A549 (cell line): ENCODE measurements at regions not wholly inside any gene's neighbourhood (a gene's known extent, or its start where the extent isn't known, plus 50 kb on each side); places are given as distances from the start of the nearest gene placed in this dataset.

ENCODE experiments used
- CTCF ChIP-seq: fragments of >200 bp; sonication (Bioruptor Twin); formaldehyde crosslinking; IDR thresholded peaks from 3 replicates; pipeline ENCODE4 v1.5.1; 2016
- EP300 ChIP-seq, 2 experiments: fragments of >200 bp; sonication (Bioruptor Twin); formaldehyde crosslinking; IDR thresholded peaks; 2 replicates in 1 of 2; 3 replicates in 1 of 2; pipeline ENCODE4 v1.6.1; 2016 to 2017
- MAX ChIP-seq: IDR thresholded peaks from 2 replicates; pipeline ENCODE4 v1.6.1; 2012
- MYC ChIP-seq: IDR thresholded peaks from 2 replicates; pipeline ENCODE4 v1.6.1; 2012; ENCODE audit warnings: mild to moderate bottlenecking, inconsistent platforms, low read length, improper control_type of control experiment, borderline replicate concordance
- POLR2A ChIP-seq: IDR thresholded peaks from 2 replicates; pipeline ENCODE4 v1.6.1; 2012; ENCODE audit warnings: mild to moderate bottlenecking, low read length
- RNF2 ChIP-seq: fragments of 200-600 bp; sonication (generic); IDR thresholded peaks from 2 replicates; pipeline ENCODE4 v1.6.1; 2016; ENCODE audit warnings: low read depth, mild to moderate bottlenecking, antibody characterized with exemption, moderate library complexity, borderline replicate concordance
- ZC3H11A ChIP-seq: fragments of 450-650 bp; IDR thresholded peaks from 2 replicates; pipeline ENCODE4 v1.6.1; 2014; ENCODE audit warnings: antibody characterized with exemption, mild to moderate bottlenecking
- ZFP36 ChIP-seq: fragments of 450-650 bp; IDR thresholded peaks from 2 replicates; pipeline ENCODE4 v1.6.1; 2014; ENCODE audit warnings: borderline replicate concordance; ENCODE audit not compliant: partially characterized antibody

GRCh38 chr11:110833033-110833484 is 120.8 kb upstream of the ARHGAP20 start:
- TF ChIP-seq CTCF (no peak), EP300 (IDR thresholded peaks at IDR 0.05) (no peak), ZC3H11A (no peak), POLR2A (no peak), MAX (no peak), ZFP36 (no peak), MYC (no peak), RNF2 (no peak)
